ENCODE measurements at regions not wholly inside any gene's neighbourhood (a gene's known extent, or its start where the extent isn't known, plus 50 kb on each side); places are given as distances from the start of the nearest gene placed in this dataset.

GRCh38 chr4:143762511-143762910 is 62.0 kb upstream of the FREM3 start:
- 76% methylated on average over 2 of the region's 2 CpGs for WGBS

More at GRCh38 chr4:143762511-143762910, 62.0 kb upstream of the FREM3 start:
- no peak for TF ChIP-seq POLR2AphosphoS5 (IDR thresholded peaks at IDR 0.05)
- TF ChIP-seq POLR2A (IDR thresholded peaks at IDR 0.05; ENCODE audit: low read depth): no peak
- TF ChIP-seq, protein P1, sequence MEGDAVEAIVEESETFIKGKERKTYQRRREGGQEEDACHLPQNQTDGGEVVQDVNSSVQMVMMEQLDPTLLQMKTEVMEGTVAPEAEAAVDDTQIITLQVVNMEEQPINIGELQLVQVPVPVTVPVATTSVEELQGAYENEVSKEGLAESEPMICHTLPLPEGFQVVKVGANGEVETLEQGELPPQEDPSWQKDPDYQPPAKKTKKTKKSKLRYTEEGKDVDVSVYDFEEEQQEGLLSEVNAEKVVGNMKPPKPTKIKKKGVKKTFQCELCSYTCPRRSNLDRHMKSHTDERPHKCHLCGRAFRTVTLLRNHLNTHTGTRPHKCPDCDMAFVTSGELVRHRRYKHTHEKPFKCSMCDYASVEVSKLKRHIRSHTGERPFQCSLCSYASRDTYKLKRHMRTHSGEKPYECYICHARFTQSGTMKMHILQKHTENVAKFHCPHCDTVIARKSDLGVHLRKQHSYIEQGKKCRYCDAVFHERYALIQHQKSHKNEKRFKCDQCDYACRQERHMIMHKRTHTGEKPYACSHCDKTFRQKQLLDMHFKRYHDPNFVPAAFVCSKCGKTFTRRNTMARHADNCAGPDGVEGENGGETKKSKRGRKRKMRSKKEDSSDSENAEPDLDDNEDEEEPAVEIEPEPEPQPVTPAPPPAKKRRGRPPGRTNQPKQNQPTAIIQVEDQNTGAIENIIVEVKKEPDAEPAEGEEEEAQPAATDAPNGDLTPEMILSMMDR (IDR thresholded peaks at IDR 0.05): no peak
- no peak for TF ChIP-seq EP300 (IDR thresholded peaks at IDR 0.05)
- Histone ChIP-seq H3K27me3 (no peaks in the 10 kb centered on the region), H3K9me3 (no peaks in the 10 kb centered on the region), H3K36me3 (no peaks in the 10 kb centered on the region), H3K4me3 (no peak overlapping the region), H3K27ac (replicated peaks in 1 of 4) (no peak overlapping the region), H3K4me1 (peaks cover 0 to 7% (median 2%) of the 10 kb centered on the region in 4 donors)
- DNase-seq (ENCODE audit: extremely low spot score): no peak
- intact Hi-C loops (cut with DNase I): no loop called here
